ENCODE measurements at regions not wholly inside any gene's neighbourhood (a gene's known extent, or its start where the extent isn't known, plus 50 kb on each side); places are given as distances from the start of the nearest gene placed in this dataset.

GRCh38 chr9:102855641-102856040 is 139.5 kb upstream of the CYLC2 start:
- TF ChIP-seq, protein P1, sequence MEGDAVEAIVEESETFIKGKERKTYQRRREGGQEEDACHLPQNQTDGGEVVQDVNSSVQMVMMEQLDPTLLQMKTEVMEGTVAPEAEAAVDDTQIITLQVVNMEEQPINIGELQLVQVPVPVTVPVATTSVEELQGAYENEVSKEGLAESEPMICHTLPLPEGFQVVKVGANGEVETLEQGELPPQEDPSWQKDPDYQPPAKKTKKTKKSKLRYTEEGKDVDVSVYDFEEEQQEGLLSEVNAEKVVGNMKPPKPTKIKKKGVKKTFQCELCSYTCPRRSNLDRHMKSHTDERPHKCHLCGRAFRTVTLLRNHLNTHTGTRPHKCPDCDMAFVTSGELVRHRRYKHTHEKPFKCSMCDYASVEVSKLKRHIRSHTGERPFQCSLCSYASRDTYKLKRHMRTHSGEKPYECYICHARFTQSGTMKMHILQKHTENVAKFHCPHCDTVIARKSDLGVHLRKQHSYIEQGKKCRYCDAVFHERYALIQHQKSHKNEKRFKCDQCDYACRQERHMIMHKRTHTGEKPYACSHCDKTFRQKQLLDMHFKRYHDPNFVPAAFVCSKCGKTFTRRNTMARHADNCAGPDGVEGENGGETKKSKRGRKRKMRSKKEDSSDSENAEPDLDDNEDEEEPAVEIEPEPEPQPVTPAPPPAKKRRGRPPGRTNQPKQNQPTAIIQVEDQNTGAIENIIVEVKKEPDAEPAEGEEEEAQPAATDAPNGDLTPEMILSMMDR (IDR thresholded peaks at IDR 0.05): no peak
- TF ChIP-seq EZH2 (IDR thresholded peaks at IDR 0.05) (no peak), EZH2phosphoT487 (IDR thresholded peaks at IDR 0.05) (no peak)

All from neural progenitor cell (in vitro differentiated cells).